ENCODE measurements at regions not wholly inside any gene's neighbourhood (a gene's known extent, or its start where the extent isn't known, plus 50 kb on each side); places are given as distances from the start of the nearest gene placed in this dataset.

DNA sequence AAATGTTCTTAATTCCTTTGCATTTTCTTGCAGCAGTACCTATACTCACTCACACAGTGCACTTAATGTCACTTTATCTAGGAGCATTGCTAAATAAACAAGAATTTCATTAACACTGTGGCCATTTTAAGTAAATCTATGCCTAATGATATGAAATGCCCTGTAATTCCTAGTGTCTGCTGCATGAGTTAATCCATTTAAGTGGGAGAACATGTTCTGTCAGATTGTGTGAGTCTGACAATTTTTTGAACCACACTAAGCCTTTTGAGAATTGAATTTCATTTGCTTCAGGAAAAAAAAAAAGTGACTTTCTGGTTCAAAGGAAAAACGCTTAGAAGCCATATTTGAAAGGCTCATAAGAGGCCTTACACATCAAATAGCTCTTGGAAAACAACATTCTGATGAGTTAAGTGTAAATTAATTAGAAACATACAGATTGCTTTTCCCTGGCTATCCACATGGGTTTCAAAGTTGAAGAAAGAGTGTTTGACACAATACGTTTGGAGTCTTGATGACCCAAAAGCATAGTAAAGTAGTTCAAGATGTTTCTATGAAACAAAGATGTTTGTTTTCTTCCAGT is 446.7 kb upstream of the GRAMD2B start:
- ChIA-PET POLR2A (no interaction called here), CTCF (ENCODE audit: unreplicated experiment) (no interaction called here)
- H3K4me2 ChIP-seq (ENCODE audit: low read length) = no peak overlapping the region
- no peak overlapping the region for H2AFZ ChIP-seq (ENCODE audit: low read length)
- H3K9me3 ChIP-seq (ENCODE audit: low read length) = no peaks in the 10 kb centered on the region
- no peak overlapping the region for H3K27ac ChIP-seq (ENCODE audit: low read depth, low read length, poor library complexity, severe bottlenecking)
- H3K36me3 ChIP-seq (ENCODE audit: insufficient read depth, low read length) = no peaks in the 10 kb centered on the region
- H4K20me1 ChIP-seq (ENCODE audit: insufficient read depth, low read length) = no peaks in the 10 kb centered on the region
- H3K9me2 ChIP-seq (ENCODE audit: insufficient read depth, low read length) = no peaks in the 10 kb centered on the region
- H3K4me3 ChIP-seq (ENCODE audit: low read depth, low read length, poor library complexity, severe bottlenecking) = no peak overlapping the region
- BruUV-seq (replicated peaks) = no TSS peak
- H3K4me1 ChIP-seq (ENCODE audit: insufficient read depth, low read length, poor library complexity, severe bottlenecking) = no peaks in the 10 kb centered on the region
- DNase-seq (ENCODE audit: low spot score) = no peak
- H3K79me2 ChIP-seq (ENCODE audit: insufficient read depth, low read depth, low read length) = no peaks in the 10 kb centered on the region
- intact Hi-C loops (cut with micrococcal nuclease; ENCODE audit: unreplicated experiment) = no loop called here
- TF ChIP-seq, protein P1, sequence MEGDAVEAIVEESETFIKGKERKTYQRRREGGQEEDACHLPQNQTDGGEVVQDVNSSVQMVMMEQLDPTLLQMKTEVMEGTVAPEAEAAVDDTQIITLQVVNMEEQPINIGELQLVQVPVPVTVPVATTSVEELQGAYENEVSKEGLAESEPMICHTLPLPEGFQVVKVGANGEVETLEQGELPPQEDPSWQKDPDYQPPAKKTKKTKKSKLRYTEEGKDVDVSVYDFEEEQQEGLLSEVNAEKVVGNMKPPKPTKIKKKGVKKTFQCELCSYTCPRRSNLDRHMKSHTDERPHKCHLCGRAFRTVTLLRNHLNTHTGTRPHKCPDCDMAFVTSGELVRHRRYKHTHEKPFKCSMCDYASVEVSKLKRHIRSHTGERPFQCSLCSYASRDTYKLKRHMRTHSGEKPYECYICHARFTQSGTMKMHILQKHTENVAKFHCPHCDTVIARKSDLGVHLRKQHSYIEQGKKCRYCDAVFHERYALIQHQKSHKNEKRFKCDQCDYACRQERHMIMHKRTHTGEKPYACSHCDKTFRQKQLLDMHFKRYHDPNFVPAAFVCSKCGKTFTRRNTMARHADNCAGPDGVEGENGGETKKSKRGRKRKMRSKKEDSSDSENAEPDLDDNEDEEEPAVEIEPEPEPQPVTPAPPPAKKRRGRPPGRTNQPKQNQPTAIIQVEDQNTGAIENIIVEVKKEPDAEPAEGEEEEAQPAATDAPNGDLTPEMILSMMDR (conservative IDR thresholded peaks at IDR 0.05; ENCODE audit: low read length) = no peak
- no peak for TF ChIP-seq EZH2phosphoT487 (IDR thresholded peaks at IDR 0.05; ENCODE audit: borderline replicate concordance, low read depth, low read length)

DNA sequence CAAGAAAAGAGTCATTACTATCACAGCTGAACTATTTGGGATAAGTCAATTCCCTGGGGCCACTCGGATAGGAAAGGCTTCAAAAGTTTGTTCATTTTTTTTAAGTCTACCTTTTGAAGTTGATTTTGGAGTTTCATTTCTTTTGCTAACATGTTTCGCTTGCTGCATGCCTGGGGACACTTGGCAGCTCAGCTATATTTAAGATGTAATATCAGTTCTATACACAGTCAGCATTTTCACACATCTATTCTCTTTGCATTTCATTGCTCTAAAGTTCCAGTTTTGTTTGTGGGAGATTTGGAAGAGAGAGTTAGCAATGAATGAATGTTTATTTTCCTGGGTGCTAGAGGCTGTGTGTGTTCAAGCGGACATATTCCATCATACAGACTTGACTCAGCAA is 445.2 kb upstream of the GRAMD2B start:
- Histone ChIP-seq H3K9me2 (ENCODE audit: insufficient read depth, low read length) (no peaks in the 10 kb centered on the region), H3K9me3 (ENCODE audit: low read length) (no peaks in the 10 kb centered on the region), H3K27ac (ENCODE audit: low read depth, low read length, poor library complexity, severe bottlenecking) (no peak overlapping the region), H4K20me1 (ENCODE audit: insufficient read depth, low read length) (no peaks in the 10 kb centered on the region), H3K79me2 (ENCODE audit: insufficient read depth, low read depth, low read length) (no peaks in the 10 kb centered on the region), H3K4me3 (ENCODE audit: low read depth, low read length, poor library complexity, severe bottlenecking) (no peak overlapping the region), H3K4me2 (ENCODE audit: low read length) (no peak overlapping the region), H3K4me1 (ENCODE audit: insufficient read depth, low read length, poor library complexity, severe bottlenecking) (no peaks in the 10 kb centered on the region), H2AFZ (ENCODE audit: low read length) (no peak overlapping the region), H3K36me3 (ENCODE audit: insufficient read depth, low read length) (no peaks in the 10 kb centered on the region)
- POLR2A ChIA-PET = interaction anchor here (1.0 to 1.1 kb wide), 2 partner anchors 13 to 68 kb away, joined by 3 read pairs; no protein-coding TSS in a partner anchor
- TF ChIP-seq, protein P1 (conservative IDR thresholded peaks at IDR 0.05; ENCODE audit: low read length) = no peak
- no TSS peak for BruUV-seq (replicated peaks)
- CTCF ChIA-PET (ENCODE audit: unreplicated experiment) = no interaction called here
- DNase-seq (ENCODE audit: low spot score) = no peak
- intact Hi-C loops (cut with micrococcal nuclease; ENCODE audit: unreplicated experiment) = no loop called here

DNA sequence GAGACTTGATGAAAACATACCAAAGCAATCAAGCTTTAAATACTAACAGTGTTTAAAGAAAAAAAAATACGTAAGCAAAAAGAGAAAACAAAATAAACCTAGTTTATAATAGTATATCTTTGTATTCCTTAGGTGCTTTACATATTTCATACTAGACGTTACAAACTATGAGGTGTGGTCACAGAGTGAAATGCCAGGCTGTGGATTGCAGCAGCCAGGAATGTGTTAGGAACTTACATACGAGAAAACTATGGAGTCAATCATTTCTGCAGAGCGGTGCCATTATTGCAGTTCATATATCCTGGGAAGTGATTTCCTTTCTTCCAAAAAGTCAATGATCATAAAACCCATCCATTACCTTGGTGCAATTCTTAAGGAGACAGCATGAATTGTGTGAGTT is 443.6 kb upstream of the GRAMD2B start:
- H3K9me2 ChIP-seq (ENCODE audit: insufficient read depth, low read length) = no peaks in the 10 kb centered on the region
- no peak overlapping the region for H3K4me3 ChIP-seq (ENCODE audit: low read depth, low read length, poor library complexity, severe bottlenecking)
- no peak overlapping the region for H3K4me2 ChIP-seq (ENCODE audit: low read length)
- H3K79me2 ChIP-seq (ENCODE audit: insufficient read depth, low read depth, low read length) = no peaks in the 10 kb centered on the region
- no peak overlapping the region for H3K27ac ChIP-seq (ENCODE audit: low read depth, low read length, poor library complexity, severe bottlenecking)
- no peak for DNase-seq (ENCODE audit: low spot score)
- intact Hi-C loops (cut with micrococcal nuclease; ENCODE audit: unreplicated experiment) = no loop called here
- no peaks in the 10 kb centered on the region for H3K9me3 ChIP-seq (ENCODE audit: low read length)
- H3K4me1 ChIP-seq (ENCODE audit: insufficient read depth, low read length, poor library complexity, severe bottlenecking) = no peaks in the 10 kb centered on the region
- no peaks in the 10 kb centered on the region for H4K20me1 ChIP-seq (ENCODE audit: insufficient read depth, low read length)
- POLR2A ChIA-PET = no interaction called here
- no peak overlapping the region for H2AFZ ChIP-seq (ENCODE audit: low read length)
- TF ChIP-seq, protein P1 (conservative IDR thresholded peaks at IDR 0.05; ENCODE audit: low read length) = no peak
- no peak for TF ChIP-seq EZH2phosphoT487 (IDR thresholded peaks at IDR 0.05; ENCODE audit: borderline replicate concordance, low read depth, low read length)
- no peaks in the 10 kb centered on the region for H3K36me3 ChIP-seq (ENCODE audit: insufficient read depth, low read length)
- no TSS peak for BruUV-seq (replicated peaks)
- CTCF ChIA-PET (ENCODE audit: unreplicated experiment) = no interaction called here
